Body of pancreas (tissue), 4 donors: ENCODE measurements at regions not wholly inside any gene's neighbourhood (a gene's known extent, or its start where the extent isn't known, plus 50 kb on each side); places are given as distances from the start of the nearest gene placed in this dataset.

Source experiments
- POLR2A ChIP-seq, 3 donors: fragments of 450-650 bp; IDR thresholded peaks; one replicate each; pipeline ENCODE4 v1.6.1; 2016; ENCODE audit warnings: antibody characterized with exemption in 3 of 3, mild to moderate bottlenecking in 2 of 3
- TF ChIP-seq, protein P1 (sequence below), 7 experiments: fragments of 450-650 bp in 4 of 7; fragments of 200-600 bp in 3 of 7; sonication (generic) in 3 of 7; IDR thresholded peaks; one replicate each; pipeline ENCODE4 v1.5.1; 2016 to 2019; ENCODE audit warnings: antibody characterized with exemption in 7 of 7

DNA sequence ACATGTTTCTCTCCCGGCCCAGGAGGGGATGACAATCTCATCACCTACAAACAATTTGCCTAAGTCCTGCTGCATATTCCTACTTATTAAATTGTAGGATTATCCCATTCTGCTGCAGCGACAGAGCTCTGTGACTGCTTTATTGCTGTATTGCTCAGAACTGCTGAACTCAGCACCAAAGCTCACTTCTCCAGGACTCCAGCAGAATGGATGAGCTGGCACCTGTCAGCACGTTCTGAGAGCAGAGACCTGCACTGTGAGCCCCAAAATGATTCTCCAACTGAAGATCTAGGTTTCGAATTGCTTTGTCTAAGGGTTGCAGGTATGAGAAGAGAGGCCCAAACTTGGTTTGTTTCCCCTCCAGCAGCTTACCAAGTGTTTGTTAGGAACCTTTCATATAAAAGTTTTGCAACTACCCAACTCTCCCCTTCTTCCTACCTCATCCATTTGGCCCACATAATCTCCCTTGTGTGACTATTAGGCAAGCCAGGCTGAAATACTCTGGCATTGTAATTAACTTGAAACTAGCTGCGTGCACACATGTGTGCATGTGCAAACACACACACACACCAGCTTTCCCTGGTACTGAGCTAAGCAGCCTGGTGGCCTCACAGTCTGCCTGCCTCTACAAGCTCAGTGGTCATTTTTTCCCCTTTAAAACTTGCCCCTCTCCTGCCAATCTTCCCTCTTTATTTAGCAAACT is 161.4 kb upstream of the CAMK1G start:
- no peak for TF ChIP-seq POLR2A (IDR thresholded peaks at IDR 0.05)
- TF ChIP-seq, protein P1, sequence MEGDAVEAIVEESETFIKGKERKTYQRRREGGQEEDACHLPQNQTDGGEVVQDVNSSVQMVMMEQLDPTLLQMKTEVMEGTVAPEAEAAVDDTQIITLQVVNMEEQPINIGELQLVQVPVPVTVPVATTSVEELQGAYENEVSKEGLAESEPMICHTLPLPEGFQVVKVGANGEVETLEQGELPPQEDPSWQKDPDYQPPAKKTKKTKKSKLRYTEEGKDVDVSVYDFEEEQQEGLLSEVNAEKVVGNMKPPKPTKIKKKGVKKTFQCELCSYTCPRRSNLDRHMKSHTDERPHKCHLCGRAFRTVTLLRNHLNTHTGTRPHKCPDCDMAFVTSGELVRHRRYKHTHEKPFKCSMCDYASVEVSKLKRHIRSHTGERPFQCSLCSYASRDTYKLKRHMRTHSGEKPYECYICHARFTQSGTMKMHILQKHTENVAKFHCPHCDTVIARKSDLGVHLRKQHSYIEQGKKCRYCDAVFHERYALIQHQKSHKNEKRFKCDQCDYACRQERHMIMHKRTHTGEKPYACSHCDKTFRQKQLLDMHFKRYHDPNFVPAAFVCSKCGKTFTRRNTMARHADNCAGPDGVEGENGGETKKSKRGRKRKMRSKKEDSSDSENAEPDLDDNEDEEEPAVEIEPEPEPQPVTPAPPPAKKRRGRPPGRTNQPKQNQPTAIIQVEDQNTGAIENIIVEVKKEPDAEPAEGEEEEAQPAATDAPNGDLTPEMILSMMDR (IDR thresholded peaks at IDR 0.05): no peak
